CD4-positive, alpha-beta T cell (primary cell): ENCODE measurements at regions not wholly inside any gene's neighbourhood (a gene's known extent, or its start where the extent isn't known, plus 50 kb on each side); places are given as distances from the start of the nearest gene placed in this dataset.

Experiments used
- ATAC-seq: fragments of 200-7000 bp; cut with Tn5 transposase; one replicate; pipeline ENCODE4 v1.10.0; 2022; ENCODE audit warnings: mild to moderate bottlenecking; ENCODE audit not compliant: poor library complexity
- CTCF ChIA-PET: fragments of 350-600 bp; sonication (Branson Sonifier 250); formaldehyde crosslinking; loops from one replicate; lab custom pipeline; 2021; ENCODE audit warnings: antibody characterized with exemption, inconsistent platforms; lab: Charles Lee
- POLR2A ChIA-PET: fragments of 350-600 bp; sonication (Branson Sonifier 250); formaldehyde crosslinking; loops from one replicate; lab custom pipeline; 2021; ENCODE audit warnings: antibody characterized with exemption, inconsistent platforms; lab: Charles Lee
- DNase-seq, 14 experiments: peaks; one replicate each; pipeline ENCODE4 v3.0.0-alpha.2; 2013 to 2020; ENCODE audit warnings: mixed read lengths in 2 of 14
- H3K27ac ChIP-seq, 2 donors: one replicate each; pipeline versions ENCODE4 v1.5.1 to v1.7.0; 2013; ENCODE audit warnings: low read length in 2 of 2, low read depth in 1 of 2, mild to moderate bottlenecking in 1 of 2
- H3K27me3 ChIP-seq, 2 experiments: 1 replicate in 1 of 2; 2 replicates in 1 of 2; pipeline versions ENCODE4 v1.6.1 to v1.7.0; 2013; ENCODE audit warnings: low read length in 2 of 2, control low read depth in 1 of 2, mild to moderate bottlenecking in 1 of 2, moderate library complexity in 1 of 2; ENCODE audit not compliant: insufficient read depth in 2 of 2, control insufficient read depth in 1 of 2
- H3K36me3 ChIP-seq: one replicate; pipeline ENCODE4 v1.6.1; 2013; ENCODE audit warnings: low read length, control low read depth; ENCODE audit not compliant: insufficient read depth
- H3K4me1 ChIP-seq: one replicate; pipeline ENCODE4 v1.6.1; 2013; ENCODE audit warnings: low read length, control low read depth; ENCODE audit not compliant: insufficient read depth
- H3K4me3 ChIP-seq: one replicate; pipeline ENCODE4 v1.5.1; 2013; ENCODE audit warnings: mild to moderate bottlenecking, low read length, moderate library complexity
- H3K9me3 ChIP-seq, 2 experiments: 1 replicate in 1 of 2; 2 replicates in 1 of 2; pipeline versions ENCODE4 v1.6.1 to v1.7.0; 2013; ENCODE audit warnings: low read length in 2 of 2, mild to moderate bottlenecking in 2 of 2, control low read depth in 1 of 2, moderate library complexity in 1 of 2; ENCODE audit not compliant: control insufficient read depth in 1 of 2, insufficient read depth in 1 of 2
- H3K27ac Mint-ChIP-seq: one replicate; pipeline ENCODE4 v1.8.0; 2020; ENCODE audit warnings: mixed read lengths
- H3K27me3 Mint-ChIP-seq: one replicate; pipeline ENCODE4 v1.8.0; 2021; ENCODE audit warnings: mixed read lengths
- H3K36me3 Mint-ChIP-seq: one replicate; pipeline ENCODE4 v1.8.0; 2021; ENCODE audit warnings: low read depth, mixed read lengths
- H3K4me1 Mint-ChIP-seq: one replicate; pipeline ENCODE4 v1.8.0; 2021; ENCODE audit warnings: low read depth, mixed read lengths
- H3K4me3 Mint-ChIP-seq: one replicate; pipeline ENCODE4 v1.8.0; 2020; ENCODE audit warnings: mild to moderate bottlenecking, mixed read lengths
- H3K9me3 Mint-ChIP-seq: one replicate; pipeline ENCODE4 v1.8.0; 2020; ENCODE audit warnings: mixed read lengths
- intact Hi-C, 2 experiments: fragments of 100-400 bp; cut with DNase I in 1 of 2; cut with micrococcal nuclease in 1 of 2; formaldehyde crosslinking; loops; one replicate each; pipeline versions ENCODE4 v1.15.1 to v1.9.0; 2023 to 2025; cut with DNase I, micrococcal nuclease
- TF ChIP-seq, protein P1 (sequence below): fragments of 200-600 bp; IDR thresholded peaks from one replicate; pipeline ENCODE4 v1.8.0; 2022; ENCODE audit warnings: antibody characterized with exemption, mild to moderate bottlenecking

DNA sequence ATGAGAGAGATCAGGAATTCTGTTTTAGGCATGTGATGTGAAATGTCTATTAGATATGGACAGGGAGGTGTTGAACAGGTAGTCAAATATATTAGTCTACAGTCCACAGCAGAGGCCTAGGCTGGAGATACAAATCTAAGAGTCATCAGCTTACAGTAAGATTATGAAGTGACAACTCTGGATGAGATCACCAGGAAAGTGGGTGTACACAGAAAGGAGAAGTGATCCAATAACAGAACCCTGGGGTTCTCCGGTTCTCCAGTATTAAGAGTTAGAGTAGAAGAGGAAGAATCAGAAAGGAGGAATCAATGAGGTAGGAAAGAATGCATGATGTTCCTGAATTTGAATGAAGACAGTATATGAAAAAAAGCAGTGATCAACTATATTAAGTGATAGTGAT, 362.3 kb downstream of the FIGN start:
- DNase-seq = no peak
- Histone ChIP-seq H3K9me3 (peaks cover 0 to 3% of the 10 kb centered on the region in 2 experiments), H3K36me3 (no peaks in the 10 kb centered on the region), H3K27me3 (no peaks in the 10 kb centered on the region), H3K4me1 (no peaks in the 10 kb centered on the region), H3K27ac (no peak overlapping the region), H3K4me3 (no peak overlapping the region)
- no peaks in the 10 kb centered on the region for H3K36me3 Mint-ChIP-seq
- H3K4me1 Mint-ChIP-seq = no peaks in the 10 kb centered on the region
- ATAC-seq = no peak
- no peak overlapping the region for H3K27ac Mint-ChIP-seq
- H3K27me3 Mint-ChIP-seq = no peaks in the 10 kb centered on the region
- ChIA-PET CTCF (no interaction called here), POLR2A (no interaction called here)
- intact Hi-C loops = no loop called here
- no peak overlapping the region for H3K4me3 Mint-ChIP-seq
- peaks cover 7% of the 10 kb centered on the region for H3K9me3 Mint-ChIP-seq
- TF ChIP-seq, protein P1, sequence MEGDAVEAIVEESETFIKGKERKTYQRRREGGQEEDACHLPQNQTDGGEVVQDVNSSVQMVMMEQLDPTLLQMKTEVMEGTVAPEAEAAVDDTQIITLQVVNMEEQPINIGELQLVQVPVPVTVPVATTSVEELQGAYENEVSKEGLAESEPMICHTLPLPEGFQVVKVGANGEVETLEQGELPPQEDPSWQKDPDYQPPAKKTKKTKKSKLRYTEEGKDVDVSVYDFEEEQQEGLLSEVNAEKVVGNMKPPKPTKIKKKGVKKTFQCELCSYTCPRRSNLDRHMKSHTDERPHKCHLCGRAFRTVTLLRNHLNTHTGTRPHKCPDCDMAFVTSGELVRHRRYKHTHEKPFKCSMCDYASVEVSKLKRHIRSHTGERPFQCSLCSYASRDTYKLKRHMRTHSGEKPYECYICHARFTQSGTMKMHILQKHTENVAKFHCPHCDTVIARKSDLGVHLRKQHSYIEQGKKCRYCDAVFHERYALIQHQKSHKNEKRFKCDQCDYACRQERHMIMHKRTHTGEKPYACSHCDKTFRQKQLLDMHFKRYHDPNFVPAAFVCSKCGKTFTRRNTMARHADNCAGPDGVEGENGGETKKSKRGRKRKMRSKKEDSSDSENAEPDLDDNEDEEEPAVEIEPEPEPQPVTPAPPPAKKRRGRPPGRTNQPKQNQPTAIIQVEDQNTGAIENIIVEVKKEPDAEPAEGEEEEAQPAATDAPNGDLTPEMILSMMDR = no peak

DNA sequence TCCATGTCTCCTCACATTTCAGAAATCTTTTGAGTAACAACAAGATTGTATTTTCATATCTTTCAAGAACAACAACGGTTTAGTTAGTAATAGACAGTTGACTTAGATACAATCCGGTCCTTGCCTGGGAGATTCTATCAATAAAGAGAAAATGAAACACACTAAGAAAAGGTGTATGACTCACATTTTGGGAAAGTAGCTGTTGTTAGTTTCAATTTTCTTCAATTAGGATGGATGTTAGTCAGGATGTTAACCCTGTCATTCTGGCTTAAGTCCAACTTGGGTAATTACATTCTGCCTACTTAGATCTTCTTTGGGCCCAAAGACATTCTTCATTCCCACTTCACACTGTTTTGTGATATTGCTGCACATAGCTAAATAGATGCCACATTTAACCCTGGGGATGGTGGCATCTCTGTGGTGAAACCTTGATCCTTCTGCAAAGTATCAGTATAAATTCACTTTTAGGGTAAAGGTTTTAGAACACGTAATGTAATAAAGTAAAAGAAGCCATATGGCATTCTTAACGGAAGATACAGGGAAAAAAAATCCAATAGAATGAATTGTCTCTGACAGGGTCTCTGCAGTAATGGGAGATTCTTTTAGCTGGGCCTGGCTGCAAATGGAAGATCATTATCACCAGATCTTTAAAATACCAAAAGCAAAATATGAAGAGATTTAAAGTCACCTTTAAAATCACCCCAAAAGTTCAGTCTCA, 365.5 kb downstream of the FIGN start:
- H3K9me3 ChIP-seq = peaks cover 0 to 11% of the 10 kb centered on the region in 2 experiments
- H3K27me3 ChIP-seq = no peaks in the 10 kb centered on the region
- ChIA-PET POLR2A (no interaction called here), CTCF (no interaction called here)
- H3K27me3 Mint-ChIP-seq = no peaks in the 10 kb centered on the region
- H3K4me1 Mint-ChIP-seq = no peaks in the 10 kb centered on the region
- H3K4me3 ChIP-seq = no peak overlapping the region
- H3K4me1 ChIP-seq = no peaks in the 10 kb centered on the region
- TF ChIP-seq, protein P1 = no peak
- no peak for ATAC-seq
- DNase-seq = no peak
- peaks cover 7% of the 10 kb centered on the region for H3K9me3 Mint-ChIP-seq
- no peaks in the 10 kb centered on the region for H3K36me3 ChIP-seq
- H3K27ac Mint-ChIP-seq = no peak overlapping the region
- no peak overlapping the region for H3K27ac ChIP-seq
- intact Hi-C loops = no loop called here
- no peaks in the 10 kb centered on the region for H3K36me3 Mint-ChIP-seq
- no peak overlapping the region for H3K4me3 Mint-ChIP-seq

- no peak overlapping the region for H3K4me3 ChIP-seq
- no peaks in the 10 kb centered on the region for H3K27me3 ChIP-seq
- Mint-ChIP-seq H3K9me3 (peaks cover 7% of the 10 kb centered on the region), H3K27ac (no peak overlapping the region), H3K4me1 (no peaks in the 10 kb centered on the region), H3K4me3 (no peak overlapping the region), H3K36me3 (no peaks in the 10 kb centered on the region), H3K27me3 (no peaks in the 10 kb centered on the region)
- intact Hi-C loops = no loop called here
- TF ChIP-seq, protein P1 = no peak
- ChIA-PET CTCF (no interaction called here), POLR2A (no interaction called here)
- DNase-seq (no peak), ATAC-seq (no peak)
- peaks cover 0 to 11% of the 10 kb centered on the region in 2 experiments for H3K9me3 ChIP-seq
- H3K27ac ChIP-seq = no peak overlapping the region
- no peaks in the 10 kb centered on the region for H3K4me1 ChIP-seq
- H3K36me3 ChIP-seq = no peaks in the 10 kb centered on the region
Measured at GRCh38 chr2:163369111-163369510, 366.7 kb downstream of the FIGN start.
